GM12872 (cell line): ENCODE measurements at regions not wholly inside any gene's neighbourhood (a gene's known extent, or its start where the extent isn't known, plus 50 kb on each side); places are given as distances from the start of the nearest gene placed in this dataset.

Experiments
- CTCF ChIP-seq: IDR thresholded peaks from 3 replicates; pipeline ENCODE4 v1.5.1; 2011; ENCODE audit warnings: low read depth, mild to moderate bottlenecking, low read length, moderate library complexity; ENCODE audit not compliant: insufficient read depth

- TF ChIP-seq CTCF = no peak
Observed at GRCh38 chr2:77666251-77666980, 144.2 kb upstream of the LRRTM4 start.

GRCh38 chr2:77712601-77713000 is 190.4 kb upstream of the LRRTM4 start:
- TF ChIP-seq CTCF = no peak

- no peak for TF ChIP-seq CTCF
Observed at GRCh38 chr2:77713412-77713811, 191.2 kb upstream of the LRRTM4 start.

GRCh38 chr2:77720115-77720514 is 197.9 kb upstream of the LRRTM4 start:
- no peak for TF ChIP-seq CTCF

GRCh38 chr2:77721593-77721992 is 199.4 kb upstream of the LRRTM4 start:
- TF ChIP-seq CTCF = no peak

- no peak for TF ChIP-seq CTCF
Observed at GRCh38 chr2:77725045-77725444, 202.9 kb upstream of the LRRTM4 start.

- TF ChIP-seq CTCF = no peak
Observed at GRCh38 chr2:77737236-77737635, 215.1 kb upstream of the LRRTM4 start.
